Superior temporal gyrus (tissue), 1 donor: ENCODE measurements at regions not wholly inside any gene's neighbourhood (a gene's known extent, or its start where the extent isn't known, plus 50 kb on each side); places are given as distances from the start of the nearest gene placed in this dataset.

Source experiments
- DNase-seq: peaks from one replicate; pipeline ENCODE4 v3.0.0-alpha.2; 2016; ENCODE audit errors: extremely low spot score

DNA sequence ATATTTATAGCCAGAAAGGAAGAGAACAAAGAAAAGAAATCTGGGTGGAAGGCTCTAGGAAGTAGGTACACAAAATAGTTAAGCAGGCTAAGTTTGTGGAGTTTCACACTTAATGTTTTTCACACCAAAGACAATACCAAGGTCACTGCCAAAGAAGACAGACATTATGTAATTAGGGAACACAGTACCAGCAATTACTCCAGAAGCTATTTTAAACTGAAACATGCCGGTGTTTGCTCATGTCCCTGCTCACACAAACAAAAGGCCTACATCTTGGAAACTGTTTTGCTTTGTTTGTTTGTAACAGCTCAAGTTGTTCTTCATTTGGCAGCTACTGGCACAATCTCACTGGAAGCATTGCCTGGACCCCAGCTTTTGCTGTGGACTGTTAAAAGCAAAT lies 88.5 kb upstream of the DAB1 start:
- no peak for DNase-seq

DNA sequence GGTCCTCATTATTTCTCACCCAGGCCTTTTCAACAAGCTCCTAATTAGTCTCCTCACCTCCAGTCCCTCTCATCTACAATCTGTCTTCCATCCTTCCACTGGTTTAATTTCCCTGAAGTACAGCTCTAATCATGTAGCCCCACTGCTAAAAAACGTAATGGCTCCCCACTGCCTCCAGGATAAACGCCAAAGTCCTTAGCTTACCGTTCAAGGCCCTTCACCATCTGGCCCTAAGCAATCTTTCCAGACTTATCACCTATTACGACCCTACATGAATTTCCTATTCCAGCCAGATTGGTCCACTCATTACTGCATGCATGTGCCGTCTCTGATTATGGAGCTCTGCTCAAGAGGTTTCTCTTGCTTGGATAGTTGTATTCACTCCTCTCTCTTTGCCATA lies 83.1 kb upstream of the DAB1 start:
- no peak for DNase-seq

DNA sequence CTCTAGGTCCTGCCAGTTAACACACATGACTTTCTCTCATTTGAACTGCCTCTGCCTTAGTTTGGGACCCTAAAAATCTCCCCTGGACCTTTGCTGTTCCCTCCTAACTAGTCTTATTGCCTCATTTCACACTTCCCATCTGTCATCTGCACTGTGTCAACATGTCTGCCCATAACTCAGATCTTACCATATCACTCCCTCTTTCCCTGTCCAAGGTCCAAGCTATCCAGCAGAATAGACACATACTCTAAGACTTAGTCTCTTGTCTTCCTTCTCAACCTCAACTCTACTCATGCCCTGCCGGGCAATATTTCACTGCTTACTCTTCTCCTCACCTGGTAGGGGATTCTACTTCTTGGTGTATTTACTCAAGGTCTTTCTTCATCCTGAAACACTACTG lies 79.5 kb upstream of the DAB1 start:
- DNase-seq = no peak

DNA sequence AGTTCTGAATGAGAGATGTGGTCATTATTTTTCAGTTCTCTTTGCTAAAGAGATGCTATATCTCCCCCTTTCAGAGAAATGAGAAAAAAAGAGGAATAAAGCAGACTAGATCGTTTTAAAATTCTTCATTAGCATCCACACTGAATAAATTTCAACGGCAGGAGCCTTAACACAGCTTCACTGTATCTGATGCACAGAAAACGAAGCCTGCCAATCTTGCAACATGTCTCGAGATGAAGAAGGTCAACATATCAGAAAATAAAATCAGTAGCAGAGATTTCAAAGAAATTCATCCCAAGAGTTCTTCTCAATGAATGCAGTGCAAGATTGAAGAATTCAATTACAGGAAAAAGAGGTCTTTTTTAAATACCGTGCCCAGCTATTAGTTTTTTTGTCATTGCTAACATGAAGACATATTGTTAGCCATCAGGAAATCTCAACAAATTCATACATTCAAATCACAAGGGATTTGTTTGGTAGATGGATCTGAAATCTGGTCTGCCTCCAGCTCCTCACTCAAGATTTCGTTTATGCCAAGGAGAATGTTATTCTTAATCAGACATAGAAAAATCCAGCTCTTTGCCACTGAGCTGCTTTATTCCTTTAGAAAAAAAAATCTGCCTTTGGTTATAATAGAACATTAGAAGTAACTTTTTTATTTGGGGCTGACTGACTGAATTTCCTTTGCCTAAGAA lies 76.4 kb upstream of the DAB1 start:
- DNase-seq = no peak

DNA sequence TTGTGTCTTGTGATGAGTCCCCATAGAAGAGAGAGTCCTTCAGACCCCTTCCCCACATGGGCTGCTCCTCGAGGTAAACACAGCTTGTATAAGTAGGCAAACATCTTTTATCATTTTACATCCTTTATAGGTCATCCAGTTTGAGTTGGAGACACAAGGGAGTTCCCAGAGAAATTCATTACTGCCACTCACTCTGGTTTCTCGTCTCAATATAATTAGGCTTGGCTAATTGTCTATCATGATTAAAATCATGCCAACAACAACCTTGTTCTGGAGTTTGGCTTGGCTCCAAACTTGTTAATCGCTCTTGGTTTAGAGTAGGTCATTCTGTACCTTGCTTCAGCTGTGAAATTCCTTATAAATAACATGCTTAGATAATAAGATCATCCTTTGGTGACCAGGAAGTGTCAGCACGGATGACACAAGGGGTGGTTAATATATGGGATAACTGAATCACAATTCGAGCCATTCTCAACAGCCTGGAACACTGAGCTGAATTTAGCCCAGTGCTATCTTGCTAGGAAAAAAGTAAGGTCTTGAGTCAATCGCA lies 70.7 kb upstream of the DAB1 start:
- DNase-seq = no peak

DNA sequence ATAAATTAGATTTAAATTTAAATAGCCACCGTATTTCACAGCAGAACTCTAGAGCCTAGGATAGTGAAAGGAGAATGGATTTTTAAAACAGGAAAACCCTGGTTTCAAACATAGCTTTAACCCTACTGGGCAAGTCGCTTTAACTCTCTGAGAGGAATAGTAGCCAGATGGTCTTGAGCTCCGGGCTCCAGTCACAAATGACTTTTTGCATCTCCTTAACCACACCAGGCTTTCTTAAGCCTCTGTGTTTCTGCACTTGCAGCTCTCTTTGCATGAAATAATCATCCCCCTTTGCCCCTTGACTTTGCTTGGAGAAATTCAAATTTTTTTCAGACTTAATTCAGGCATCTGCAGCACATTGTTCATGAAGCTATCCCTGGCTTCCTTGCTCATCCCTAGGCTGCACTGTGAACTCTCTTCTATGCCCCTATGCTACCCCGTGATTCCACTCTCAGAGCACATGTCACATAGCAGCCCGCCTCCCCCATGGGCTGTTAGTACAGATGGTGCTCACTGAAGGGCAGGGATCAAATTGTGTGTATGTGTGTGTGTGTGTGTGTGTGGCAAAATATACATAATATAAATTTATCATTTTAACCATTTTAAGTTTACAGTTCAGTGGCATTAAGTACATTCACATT lies 68.8 kb upstream of the DAB1 start:
- no peak for DNase-seq

DNA sequence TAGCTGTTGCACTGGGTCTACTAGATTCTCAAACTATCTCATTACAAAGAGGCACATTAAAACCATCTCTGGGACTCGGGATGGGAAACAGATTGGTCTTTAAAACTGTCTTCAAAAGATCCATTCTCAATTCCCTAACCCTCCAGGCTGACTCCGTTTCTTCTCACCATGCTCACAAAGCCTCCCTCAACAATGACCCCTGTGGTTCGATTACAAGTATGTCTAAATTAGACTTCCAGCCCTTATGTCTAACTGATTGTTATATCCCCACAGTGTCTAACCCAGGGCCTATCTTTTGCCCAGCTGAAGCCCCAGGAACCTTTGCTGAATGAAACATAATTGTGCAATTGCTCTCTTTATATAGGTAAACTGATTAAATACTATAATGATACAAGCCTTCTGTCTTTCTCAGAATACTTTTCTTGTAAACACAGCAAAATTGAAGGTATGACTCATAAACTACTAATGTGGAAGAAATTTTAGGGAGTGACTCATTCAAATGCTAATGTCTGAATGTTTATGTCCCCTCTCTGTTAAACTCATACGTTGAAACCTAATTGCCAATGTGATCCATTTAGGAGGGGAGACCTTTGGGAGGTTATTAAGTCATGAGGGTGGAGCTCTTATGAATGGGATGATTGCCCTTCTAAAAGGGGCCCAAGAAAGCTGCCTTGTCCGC lies 65.6 kb upstream of the DAB1 start:
- no peak for DNase-seq

DNA sequence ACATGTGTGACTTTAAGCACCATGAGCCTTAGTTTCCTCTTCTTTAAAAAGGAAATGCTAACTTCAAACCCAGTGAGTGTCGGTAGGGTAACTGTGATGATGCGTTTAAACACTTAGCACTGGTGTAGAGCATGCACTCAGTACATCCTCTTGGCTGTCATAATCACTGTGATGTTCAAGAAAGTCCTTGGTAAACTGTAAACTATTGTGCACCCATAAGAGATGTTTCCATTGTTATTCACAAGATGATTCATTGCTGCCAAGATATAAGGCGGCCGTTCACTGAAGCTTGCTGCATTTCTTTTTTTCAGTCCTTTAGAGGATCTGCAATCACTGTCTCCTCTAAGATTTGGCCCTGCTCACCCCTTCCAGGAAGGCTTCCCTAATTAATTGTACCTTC lies 61.8 kb upstream of the DAB1 start:
- DNase-seq = no peak

DNA sequence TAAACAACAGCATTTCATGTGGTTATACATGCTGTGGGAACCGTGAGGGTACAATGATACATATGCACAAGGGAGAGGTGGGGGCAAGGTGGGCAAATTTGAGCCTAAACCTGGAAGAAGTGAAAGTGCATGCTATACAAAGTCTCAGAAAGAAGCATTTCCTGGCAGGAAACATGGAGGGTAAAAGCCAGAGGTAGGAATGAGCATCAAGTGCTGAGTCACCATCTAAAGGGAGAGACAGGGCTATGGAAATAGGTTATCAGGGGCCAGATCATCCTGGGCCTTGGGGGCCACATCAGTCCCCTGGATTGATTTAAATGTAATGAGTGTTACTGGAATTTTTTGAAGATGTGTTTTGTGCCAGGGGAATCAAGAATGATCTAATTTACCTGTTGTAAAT lies 60.1 kb upstream of the DAB1 start:
- no peak for DNase-seq

DNA sequence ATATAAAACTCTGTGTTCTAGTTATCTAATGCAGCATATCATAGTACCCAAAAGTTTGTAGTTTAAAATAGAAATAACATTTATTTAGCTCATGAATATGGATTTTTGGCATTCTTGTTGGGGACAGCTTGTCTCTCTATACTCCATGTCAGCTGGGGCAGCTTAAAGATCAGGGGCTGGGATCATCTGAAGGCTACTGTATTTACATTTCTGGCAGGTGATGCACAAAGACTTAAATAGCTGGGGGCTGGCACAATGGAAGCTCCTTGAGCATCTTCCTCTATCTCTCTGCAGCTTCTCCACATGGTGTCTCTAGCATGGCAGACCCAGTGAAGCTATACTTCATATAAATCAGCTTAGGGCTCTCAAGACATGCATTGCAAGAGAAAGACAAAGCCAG lies 55.6 kb upstream of the DAB1 start:
- no peak for DNase-seq

DNA sequence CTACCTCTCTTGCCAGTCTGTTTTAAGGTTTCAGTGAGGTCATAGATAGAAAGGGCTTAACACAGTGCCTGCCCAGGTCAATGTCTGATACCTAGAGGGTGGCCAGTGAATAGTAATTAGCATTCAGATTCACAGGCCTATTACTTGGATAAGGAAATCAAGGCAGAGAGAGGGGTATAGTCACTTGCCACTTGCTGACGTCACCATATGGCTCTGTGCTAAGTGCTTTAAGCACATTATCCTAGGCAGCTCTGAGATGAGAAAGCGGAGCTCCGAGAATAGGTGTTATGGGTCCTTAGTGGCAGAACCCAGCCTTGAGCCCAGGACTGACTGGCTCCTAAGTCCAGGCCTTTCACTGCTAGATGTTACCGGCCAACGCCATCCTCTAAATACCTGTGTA lies 51.5 kb upstream of the DAB1 start:
- no peak for DNase-seq

DNA sequence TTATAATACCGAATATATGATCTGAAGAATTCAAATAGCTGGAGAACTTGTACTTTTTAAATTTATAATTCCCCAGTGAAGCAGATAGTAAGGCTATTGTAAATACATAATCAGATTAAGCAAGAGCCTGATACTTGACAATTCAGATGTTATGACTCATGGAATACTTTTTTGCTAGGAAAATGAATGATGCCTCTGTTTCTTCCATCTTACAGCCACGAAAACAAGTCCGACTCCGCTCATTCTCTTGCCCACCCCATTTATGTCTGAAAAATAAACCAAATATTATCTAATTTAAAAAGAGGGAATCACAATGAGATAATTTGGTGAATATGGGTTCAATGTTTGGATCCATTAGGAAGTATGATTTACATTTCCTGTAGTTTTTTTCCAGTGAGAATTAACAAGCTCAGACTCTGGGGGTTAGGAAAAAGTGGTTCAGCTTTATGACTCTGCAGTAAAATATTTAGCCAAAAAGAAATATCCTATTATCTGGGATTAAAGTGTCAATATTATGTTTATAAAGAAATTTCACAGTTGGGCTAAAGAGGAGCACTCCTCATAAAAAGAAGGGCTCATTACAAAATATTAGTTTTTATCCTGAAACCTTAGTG lies 50.4 kb upstream of the DAB1 start:
- DNase-seq = no peak
